ENCODE measurements at regions not wholly inside any gene's neighbourhood (a gene's known extent, or its start where the extent isn't known, plus 50 kb on each side); places are given as distances from the start of the nearest gene placed in this dataset.

DNA sequence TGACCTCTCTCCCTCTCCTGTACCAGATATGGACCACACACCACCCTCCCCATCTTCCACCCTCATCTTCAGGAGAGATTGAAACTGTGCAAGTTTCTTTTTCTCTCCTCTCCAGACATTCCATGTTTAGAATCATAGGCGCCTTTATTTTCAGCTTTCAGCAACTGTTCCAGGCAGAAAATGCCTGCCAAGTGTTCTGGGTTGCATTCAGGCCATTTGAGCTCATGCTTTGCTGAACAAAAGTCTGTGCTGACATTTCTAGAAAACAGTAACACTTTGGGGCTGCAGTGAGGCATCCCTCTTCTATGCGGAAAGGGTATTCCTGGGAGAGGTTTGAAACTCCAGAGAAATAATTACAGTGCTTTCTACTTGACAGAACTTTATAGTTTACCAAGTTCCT, 361.7 kb downstream of the GPAM start:
- no peak for DNase-seq (ENCODE audit: low read depth)

DNA sequence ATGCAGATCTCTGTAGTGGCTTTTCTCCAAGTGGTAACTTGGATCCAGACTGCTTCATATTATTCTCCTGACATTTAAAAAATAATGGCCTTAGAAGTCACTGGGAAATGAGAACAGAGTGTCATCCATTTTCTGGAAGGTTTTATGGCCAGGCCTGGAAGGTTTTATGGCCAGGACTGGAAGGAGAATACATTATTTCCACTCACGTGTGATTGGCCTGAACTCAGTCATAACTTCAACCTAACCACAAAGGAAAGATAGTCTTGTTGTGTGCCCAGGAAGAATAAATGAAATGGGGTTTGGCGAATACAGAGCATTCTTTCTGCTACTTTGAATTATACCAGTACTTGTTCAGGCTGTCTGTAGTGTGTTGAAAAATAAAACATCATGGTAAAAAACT, 360.9 kb downstream of the GPAM start:
- DNase-seq (ENCODE audit: low read depth): no peak

DNA sequence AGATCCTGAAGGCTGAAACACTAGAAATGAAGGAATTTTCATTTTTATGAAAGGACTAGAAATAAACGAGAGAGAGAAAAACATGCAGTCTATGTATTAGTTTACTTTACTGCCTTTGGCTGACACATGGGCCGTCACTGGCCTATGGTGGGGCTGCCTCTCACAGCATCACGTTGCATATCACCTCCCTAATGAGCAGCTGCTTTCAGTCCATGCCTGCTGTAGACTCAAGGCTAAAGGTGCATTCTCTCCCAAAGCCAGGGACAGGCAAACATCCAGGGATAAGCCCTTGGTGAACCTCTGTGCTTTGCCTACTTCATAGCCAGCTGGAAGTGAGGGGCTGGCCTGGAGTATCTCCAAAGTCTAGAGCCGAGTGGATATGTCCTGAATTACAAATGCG, 359.4 kb downstream of the GPAM start:
- no peak for DNase-seq (ENCODE audit: low read depth)

DNA sequence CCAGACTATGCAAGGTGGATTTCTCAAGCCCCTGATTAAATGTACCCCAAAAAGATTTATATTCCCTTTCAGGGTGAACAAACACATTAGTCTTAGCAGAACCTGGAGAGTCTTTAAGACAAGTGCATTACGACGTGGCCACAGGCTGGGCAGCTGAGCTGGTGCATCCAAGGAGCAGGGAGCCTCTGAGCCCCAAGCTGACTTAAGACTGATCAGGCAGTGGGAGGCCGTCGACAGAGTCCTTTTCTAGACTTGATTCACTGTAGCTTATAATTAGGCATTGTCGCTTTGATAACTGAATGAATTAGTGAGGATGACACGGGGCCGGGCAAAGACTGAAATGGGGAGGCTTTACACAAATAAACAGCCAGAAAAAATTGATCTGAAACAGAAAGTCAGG, 353.2 kb downstream of the GPAM start:
- DNase-seq (ENCODE audit: low read depth): no peak

DNA sequence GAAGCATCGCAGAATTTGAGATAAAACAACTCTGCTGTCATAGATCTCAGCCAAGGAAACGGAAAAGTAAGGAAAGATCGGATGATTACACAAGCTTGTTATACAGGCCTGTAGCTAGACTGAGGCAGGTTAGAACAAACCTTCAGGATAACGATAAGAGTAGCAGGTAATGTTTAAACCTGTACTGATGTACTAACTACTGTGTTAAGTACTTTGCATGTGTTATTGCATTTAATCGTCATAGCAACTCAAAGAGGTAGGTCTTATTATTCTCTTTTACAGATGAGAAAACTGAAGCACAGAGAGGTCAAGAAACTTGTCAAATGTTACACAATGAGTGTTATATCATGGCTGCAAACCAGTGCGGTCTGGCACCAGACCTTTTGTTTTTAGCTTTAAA, 352.5 kb downstream of the GPAM start:
- DNase-seq (ENCODE audit: low read depth): no peak

DNA sequence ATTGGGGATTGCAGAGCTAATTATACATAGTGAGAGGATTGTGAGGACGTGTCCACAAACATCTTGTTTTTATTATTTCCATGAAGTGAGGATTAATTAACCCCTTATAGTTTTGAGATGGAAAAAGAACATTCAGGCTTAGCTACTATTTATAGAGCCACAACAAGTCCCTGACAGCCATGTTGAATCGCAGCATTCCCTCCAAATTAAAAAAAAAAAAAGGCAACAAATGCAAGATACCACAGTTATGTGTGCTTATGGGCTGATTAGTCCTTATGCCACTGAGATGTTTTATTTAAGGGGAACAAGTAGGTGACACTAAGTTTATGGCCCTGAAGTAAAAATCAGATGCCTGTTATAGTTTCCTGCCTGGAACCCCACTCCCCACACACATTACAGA, 350.3 kb downstream of the GPAM start:
- DNase-seq (ENCODE audit: low read depth): no peak

DNA sequence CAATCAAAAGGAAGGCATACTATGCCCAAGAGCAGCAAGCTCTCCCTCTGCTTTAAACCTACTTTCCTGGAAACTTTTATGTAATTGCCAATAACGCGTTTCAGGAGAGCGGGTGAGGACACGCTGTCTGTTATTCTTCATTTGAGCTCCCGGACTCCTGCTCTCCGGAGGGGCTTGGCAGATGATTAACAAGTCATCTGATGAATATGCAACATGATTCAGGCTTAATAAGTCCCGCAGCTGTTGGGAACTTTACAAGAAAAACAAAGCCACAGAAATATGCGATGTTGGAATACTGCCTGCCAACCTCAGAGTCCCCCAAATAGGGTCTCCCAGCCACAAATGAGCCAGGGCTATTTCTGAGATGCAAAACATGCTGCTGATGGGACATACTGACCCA, 348.0 kb downstream of the GPAM start:
- no peak for DNase-seq (ENCODE audit: low read depth)

DNA sequence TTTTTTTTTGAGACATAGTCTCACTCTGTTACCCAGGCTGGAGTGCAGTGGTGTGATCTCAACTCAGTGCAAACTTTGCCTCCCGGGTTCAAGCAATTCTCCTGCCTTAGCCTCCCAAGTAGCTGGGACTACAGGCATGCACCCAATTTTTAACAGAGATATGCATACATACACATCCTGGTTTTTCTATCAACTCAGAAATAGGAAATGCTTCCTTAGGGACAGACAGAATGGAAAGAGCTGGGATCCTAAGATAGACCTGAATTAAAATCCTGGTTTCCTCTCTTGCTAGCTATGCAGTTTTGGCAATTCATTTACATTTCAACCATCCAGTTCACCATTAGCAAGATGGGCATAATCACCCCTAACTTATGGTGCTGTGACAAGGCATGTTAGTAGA, 347.5 kb downstream of the GPAM start:
- DNase-seq (ENCODE audit: low read depth): no peak

DNA sequence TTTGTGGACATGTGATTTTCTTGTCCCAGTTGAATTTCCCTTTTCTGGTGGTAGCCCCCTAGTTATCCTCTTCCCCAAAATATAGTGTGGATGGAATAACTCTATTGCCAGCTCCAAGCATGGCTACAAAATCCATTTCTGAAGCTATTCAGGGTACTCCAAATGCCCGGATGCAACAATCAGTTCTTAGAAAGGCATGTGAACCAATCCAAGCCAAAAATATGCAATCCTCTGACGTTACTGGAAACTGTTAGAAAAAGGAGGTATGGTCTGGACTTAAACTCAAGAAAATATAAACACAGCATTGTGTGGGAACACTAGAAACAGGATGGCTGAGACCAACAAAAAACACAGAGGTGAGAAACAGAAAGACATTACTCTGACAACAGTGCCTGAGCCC, 347.0 kb downstream of the GPAM start:
- no peak for DNase-seq (ENCODE audit: low read depth)

DNA sequence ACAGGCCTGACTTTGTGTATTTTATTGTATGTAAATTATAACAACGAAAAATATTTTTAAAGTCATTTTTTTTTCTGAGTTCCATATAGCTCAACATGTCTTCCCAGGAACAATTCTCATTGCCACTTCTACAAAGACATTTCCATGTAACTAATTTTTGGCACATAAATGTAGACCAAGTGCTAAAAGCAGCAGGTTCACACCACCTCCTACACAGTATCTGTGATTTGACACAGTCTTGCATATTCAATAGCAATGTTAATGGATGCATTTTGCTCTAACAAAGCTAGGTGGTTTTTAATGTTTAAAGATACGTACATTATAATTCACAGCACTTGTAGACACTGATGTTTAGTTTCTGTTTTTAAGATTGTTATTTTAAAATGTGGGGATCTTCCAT, 346.5 kb downstream of the GPAM start:
- no peak for DNase-seq (ENCODE audit: low read depth)

DNA sequence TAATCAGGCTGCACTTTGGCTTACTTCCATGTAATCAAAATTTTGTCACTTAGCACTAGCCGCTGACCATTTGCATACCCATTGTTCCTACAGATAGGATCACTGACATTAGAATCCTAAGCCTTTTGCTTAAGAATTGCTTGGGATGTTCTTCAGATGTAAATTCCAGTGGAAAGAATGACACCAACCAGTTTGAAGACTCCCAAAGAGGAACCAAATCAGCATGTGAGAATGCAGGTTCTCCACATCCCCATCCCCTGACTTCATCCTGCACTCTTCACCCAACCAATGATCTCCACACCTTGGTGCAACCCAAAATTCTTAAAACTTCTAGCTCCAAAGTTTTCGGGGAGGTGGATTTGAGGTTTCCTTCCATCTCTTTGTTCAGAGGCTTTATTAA, 345.6 kb downstream of the GPAM start:
- DNase-seq (ENCODE audit: low read depth): no peak

DNA sequence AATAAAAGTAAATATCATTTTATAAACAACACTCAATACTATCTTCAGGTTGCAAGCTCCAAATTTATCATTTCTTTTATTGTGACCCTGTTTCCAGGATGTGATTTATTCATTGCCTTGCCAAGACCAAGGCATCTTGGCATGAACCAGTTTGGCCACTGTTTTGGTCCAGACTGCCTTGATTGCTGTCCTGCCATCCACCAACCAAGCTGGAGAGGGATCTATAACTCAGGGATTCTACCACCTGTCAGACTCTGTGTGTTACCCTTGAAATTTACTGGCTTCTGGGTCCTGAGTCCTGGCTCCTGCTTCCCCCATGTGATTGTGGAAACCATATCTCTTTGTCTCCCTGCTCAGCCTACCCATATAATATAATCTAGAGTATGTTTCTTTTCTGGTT, 343.0 kb downstream of the GPAM start:
- DNase-seq (ENCODE audit: low read depth): no peak

DNA sequence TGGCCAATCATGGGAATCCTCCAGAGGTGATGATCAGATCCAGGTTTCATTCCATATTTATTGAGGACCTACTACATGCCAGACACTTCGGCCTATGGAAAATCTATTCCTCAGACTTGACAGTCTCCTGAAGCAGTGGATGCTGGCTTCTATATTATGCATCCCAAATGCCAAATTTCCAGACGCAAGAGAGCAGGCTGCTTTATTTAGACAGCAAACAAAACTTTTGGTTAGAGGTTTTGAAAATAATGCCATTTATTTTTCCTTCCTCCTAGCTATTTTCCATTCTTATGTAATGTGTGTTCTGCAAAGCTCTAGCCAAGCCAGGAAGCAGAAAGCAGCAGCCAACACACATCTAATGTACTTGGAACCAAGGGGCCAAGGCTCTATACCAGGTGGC, 330.8 kb downstream of the GPAM start:
- no peak for DNase-seq (ENCODE audit: low read depth)

DNA sequence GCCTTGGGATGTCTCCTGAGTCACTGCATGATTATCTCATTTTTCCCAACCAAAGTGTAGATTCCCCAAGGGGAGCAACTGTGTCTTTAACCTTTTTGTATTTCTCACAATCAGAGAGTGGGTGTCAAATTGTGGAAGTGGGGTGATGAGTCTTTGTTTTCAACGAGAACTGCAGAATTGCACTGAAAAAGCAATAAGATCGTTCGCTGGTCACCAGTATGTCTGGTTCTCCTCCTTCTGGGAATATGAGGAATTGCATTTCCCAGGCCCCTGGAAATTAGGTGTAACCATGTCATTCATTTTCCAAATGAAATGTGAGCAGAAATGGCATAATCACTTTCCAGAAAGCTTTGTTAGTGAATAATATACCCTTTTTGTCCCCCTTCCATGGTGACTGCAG, 326.9 kb downstream of the GPAM start:
- DNase-seq (ENCODE audit: low read depth): no peak

DNA sequence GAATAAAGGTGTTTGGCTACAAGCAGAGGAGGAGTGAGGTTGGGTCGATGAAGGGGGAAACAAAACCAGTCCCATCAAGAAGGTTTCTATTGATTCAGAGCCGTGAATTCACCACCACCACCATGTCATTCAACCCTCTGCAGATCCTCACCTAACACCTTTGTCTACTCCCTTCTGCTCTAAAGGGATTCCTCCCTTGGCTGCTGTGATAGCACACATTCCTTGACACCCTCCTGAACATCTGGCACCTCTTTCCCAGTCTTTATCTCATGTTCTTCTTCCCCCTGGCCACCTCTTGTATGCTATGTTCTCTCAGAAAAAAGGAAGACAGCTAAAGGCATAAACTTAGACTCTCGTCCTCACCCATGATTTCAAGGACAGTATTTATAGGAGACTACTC, 318.0 kb downstream of the GPAM start:
- no peak for DNase-seq (ENCODE audit: low read depth)

DNA sequence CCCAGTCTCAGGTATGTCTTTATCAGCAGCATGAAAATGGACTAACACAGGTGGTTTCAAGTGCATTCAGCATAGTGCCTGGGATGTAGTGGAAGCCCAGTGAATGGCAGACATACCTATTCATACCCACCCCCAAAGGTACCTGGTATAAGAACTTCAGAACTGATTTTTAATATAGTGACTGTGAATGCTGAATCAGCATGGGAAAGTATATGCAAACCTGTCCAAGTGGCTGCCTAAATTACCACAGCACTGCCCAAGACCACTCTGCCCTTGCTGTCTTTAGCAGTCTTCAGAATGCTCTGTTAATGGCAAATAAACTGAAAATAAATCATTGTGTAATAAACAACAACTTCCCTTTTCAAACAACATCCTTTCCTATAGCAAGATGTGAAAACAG, 312.1 kb downstream of the GPAM start:
- DNase-seq (ENCODE audit: low read depth): no peak

DNA sequence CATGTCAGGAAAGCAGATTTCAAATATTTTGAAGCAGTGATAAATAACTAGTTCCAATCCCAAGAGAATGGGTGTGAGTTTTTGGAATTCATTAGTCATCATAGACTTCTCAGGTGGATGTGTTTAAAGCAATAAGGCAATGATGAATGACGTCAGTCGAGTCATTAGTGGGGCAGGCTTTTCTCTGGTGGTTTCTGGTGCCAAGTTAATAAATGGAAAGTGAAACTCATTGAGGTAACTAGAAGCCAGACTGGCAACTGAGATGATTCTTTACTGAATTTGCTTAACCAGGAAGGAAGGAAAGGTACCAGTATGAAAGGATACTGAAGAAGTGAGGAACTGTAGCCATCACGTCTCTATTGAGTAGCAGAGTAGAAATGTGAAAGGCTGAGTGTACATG, 311.0 kb downstream of the GPAM start:
- no peak for DNase-seq (ENCODE audit: low read depth)

DNA sequence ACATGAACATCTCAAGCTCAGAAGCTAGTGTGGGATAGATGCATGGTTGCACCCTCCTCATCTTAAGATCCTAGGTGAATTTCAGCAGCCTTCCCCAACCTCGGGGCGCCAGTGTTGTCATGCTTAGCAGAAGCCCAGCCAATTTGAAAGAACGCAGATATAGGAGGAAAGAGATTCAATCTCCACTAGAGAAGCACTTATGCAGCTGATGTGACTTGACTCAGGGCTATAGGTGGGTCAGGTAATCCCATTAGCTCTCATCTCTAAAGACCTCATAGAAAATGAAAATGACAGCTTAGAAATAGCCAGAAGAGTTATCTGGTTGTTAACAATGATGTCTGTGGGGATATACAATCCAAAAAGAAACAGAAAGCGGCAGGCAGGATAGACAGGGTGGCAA, 310.5 kb downstream of the GPAM start:
- DNase-seq (ENCODE audit: low read depth): no peak

DNA sequence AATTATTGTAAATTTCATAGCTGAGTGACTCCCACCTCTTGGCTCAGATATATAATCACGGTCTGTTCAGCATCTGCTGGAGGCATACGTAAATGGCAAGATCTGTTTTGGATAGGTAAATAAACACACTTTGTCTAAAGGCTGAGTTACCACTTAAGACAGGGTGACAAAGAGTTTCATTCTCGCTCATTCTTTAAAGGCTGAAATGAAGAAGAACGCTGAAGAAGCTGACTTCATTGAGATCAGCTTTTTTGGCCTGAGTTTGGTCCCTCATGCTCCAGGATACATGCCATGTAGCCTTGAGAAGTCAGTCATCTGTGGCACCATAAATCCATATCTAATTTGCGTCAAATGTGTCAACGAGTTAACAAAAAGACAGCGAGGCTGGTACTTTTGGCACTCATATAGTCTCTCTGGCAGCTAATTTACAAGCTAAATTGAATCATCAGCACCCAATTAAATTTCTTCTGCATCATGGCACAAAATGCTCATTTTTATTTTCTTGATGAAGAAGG, 309.9 kb downstream of the GPAM start:
- no peak for DNase-seq (ENCODE audit: low read depth)

DNA sequence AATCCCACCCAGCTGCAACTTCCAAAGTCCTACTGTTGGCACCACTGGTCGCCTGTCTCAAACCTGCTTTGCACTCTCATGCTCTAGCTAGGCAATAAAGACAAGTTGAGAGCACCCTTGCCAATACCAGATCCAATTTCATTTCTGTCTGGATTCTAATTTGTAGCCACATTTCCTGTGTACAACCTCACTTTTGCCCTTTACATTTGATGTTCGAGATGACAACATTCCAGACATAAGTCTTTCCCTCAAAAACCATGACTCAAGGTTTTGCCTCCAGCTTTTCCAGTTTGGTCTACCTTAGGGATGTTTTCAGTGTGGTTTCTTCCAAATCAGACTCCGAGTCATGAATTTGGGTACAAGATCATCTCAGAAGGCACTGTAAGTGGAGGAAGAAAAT, 309.0 kb downstream of the GPAM start:
- DNase-seq (ENCODE audit: low read depth): no peak

DNA sequence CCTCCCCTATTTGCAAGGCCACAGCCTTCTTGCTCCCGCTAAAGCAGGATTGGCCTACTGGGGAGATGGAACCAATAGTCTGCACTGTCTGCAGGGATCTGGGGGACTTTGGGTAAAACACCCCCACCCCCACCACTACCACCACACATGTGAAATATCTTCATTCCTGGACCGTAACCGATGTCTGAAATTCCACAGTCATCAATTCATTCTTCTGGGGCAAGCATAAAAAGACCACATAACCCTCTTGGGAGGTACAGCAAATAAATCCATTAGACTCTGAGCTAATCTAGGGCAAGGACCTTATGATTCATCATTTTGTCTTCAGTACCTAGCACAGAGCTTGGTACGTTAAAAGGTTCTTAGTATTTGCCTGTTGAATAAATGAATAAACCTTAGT, 307.8 kb downstream of the GPAM start:
- DNase-seq (ENCODE audit: low read depth): no peak

DNA sequence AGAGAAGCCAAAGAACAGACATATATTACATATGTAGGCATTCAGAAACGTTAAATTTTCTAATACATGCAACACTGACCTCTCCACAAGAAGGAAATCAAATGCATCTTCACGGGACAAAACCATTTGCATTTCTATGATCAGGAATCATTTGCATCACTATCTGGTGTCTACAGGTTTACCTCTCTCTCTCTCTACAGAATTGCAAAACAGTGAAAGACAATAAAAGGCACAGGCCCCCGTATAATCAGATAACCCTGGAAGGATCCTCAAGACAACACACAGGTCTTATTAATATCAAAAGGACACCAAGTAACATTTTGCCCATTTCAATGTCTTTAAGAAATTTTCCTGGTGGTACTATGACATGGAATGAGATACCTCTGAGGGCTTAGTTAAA, 306.3 kb downstream of the GPAM start:
- no peak for DNase-seq (ENCODE audit: low read depth)

DNA sequence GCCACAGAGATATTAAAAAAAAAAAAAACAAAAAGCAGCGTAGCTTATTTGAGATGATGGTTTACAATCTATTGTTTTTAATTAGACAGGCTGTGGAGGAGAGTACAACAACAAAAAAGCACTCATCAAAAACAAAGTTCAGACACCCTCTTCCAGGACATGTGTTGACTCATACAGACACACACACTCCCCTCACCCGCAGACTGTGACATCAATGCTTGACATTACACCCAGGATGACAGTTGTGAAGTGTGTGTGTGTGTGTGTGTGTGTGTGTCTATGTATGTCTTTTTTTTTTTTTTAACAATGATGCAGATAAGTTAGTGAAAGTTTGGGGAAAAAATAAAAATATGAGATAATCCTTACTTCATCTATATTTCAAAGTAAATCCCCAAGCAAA, 303.6 kb downstream of the GPAM start:
- DNase-seq (ENCODE audit: low read depth): no peak

DNA sequence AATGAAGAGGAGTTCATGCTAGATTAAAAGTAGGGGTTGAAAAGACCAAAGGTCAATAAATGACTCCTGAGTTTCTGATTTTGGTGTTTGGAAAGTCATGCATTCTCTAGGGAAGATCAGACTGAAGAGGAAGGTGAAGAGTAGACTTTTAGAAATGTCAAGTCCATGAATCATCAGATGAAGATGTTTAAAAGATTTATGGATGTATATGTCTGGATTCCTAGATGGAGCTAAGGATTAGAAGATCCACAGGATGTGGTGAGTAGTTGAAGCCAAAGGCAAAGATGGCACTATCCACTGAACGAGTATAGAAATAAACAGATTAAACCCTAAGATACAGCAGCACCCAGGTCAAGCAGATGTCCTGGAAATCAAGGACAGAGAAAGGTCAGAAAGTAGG, 298.5 kb downstream of the GPAM start:
- no peak for DNase-seq (ENCODE audit: low read depth)

DNA sequence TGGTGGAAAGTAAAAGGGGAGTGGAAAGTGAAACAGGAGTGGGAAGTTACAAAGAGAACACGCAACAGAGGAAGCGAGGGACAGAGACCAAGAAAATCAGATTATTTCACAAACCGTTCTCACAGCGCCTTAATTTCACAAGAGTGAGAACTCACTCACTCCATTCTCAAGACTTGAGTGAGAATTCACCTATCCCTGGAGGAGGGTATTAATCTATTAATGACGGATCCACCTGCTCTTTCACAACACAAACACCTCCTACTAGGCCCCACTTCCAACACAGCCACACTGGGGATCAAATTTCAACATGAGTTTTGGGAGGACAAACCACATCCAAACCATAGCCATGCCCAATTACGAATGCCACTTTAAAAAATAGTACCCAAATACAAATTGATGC, 297.6 kb downstream of the GPAM start:
- no peak for DNase-seq (ENCODE audit: low read depth)
